HG02610 (cell line): ENCODE measurements at regions not wholly inside any gene's neighbourhood (a gene's known extent, or its start where the extent isn't known, plus 50 kb on each side); places are given as distances from the start of the nearest gene placed in this dataset.
"Not testable (repeated sequence)": the region's sequence is repeated elsewhere in the genome, so short reads cannot be mapped to it uniquely, and the experiment has no call there.

Source experiments
- ATAC-seq: cut with Tn5 transposase; IDR thresholded peaks from one replicate; pipeline ENCODE4 v1.9.1; 2021; ENCODE audit warnings: mild to moderate bottlenecking, moderate library complexity; ENCODE audit not compliant: unreplicated experiment

DNA sequence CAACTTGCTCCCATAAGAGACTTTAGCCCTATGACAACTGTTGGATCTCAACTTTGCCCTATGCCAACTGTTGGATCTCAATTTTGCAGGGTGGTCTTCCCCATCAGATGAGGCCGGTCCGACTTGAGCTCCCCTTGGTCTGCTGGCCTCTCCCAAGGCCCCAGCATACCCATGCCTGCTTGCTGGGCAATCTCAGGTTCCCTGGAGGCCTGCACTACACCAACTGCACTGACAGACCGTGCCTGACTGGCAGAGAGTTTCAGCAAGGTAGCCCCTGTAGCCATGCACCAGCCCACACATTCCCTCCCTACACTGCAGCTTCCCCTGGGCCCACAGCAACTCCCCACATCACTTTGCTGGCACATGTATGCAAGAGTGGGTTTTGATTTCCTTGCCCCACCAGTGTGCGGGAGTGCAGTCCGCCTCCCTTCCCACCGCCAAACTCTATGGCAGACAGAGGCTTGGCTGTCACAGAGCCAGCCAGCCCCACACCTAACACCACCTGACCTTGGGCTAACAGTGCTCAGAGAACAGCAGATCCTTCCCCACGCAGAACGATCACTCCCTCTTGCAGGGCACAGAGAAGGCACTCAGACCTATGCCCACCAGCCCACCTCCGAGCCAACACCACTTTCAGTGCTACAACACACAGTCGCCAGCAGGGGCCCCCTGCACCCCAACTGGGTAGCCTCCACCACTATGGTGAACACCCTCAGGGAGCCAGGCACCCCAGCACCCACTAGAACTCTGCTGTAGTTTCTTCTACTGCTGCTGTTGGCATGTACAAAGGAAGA is 279.9 kb upstream of the COX7C start:
- ATAC-seq, result no peak

DNA sequence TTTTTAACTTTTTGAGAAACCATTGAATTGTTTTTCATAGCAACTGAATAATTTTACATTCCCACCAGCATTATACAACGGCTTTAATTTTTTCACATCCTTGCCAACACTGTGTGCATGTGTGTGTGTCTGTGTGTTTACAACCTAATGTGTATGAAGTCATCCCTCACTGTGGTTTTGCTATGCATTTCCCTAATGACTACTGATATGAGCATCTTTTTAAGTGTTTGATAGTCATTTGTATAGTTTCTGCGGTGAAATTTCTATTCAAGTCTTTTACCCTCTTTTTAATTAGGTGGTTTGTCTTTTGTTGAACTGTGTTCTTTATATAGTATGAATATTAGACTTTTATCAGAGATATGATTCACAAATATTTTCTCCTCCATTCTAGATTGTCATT is 263.1 kb upstream of the COX7C start:
- ATAC-seq, result peak; percentile 84

DNA sequence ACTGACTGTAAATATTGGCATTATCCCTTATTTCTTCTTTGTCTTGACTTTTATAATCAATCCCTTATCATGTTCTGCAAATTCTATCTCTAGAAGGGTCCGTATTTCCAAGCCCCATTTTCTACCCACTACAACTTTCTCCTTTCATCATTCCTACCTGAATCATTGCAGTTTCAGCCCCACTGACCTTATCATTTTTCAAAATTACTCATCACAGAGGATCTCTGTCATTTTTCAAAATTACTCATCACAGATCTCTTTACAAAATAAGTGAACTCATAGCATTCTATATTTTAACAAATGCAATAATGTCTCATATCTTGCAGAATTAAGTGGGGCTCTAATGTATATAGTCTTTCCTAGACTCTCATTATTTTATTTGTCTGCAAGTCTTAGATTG is 256.9 kb upstream of the COX7C start:
- ATAC-seq, result peak; percentile 59

DNA sequence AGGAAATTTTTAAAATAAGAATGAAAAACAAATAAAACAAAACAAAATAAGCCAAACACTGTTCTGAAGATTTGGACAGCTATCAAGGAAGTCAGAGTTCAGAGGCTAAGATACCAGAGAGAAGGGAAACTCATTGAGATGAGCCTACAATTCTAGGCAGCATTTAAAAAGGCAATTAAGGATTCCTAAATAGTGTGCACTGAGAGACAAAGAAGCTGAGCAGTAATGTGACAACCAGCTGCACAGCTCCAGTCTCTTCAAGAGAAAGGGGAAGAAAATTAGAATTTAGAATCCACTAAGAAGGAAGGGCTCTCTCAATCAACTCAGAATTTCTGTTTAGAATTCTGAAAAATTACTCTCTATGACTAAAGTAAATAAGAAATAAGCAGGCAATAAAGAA is 246.7 kb upstream of the COX7C start:
- no peak for ATAC-seq

DNA sequence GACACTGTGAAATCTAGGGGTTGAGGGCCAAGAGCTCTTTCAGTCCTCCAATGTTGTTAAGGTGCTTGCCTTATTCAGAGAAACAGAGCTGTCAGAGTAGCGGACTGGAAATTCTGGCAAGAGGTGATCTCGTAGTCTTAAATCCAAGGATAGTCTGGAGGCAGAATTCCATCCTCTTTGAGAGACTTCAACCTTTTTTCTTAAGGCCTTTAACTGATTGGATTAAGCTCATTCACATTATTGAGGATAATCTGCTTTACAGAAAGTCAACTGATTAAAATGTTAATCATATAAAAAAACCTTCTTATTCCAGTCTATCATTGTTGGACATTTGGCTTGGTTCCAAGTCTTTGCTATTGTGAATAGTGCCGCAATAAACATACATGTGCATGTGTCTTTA is 243.1 kb upstream of the COX7C start:
- no peak for ATAC-seq

DNA sequence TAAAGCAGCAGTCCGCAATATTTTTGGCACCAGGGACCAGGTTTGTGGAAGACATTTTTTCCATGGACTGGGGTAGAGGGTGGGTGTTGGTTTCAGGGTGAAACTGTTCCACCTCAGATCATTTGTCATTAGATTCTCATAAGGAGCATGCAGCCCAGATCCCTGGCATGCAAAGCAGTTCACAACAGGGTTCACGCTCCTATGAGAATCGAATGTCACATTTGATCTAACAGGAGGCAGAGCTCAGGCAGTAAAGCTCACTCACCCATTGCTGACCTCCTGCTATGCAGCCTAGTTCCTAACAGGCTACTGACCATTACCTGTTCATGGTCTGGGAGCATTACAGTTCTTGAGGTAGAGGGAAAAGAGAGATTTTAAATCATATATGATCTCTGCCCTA is 241.5 kb upstream of the COX7C start:
- no peak for ATAC-seq

DNA sequence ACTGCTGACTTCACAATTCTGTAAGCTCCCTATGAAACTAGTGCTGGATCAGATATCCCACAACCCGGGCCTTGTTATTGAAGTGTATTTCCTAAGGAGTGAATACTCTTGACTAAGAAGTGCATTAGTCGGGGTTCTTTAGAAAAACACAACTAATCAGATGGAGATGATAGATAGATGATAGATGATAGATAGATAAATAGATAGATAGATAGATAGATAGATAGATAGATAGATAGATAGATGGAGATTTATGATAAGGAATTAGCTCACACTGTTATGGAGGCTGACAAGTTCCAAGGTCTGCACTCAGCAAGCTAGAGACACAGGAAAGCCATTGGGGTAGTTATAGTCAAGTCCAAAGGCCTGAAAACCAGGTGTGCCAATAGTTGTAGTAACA is 214.6 kb upstream of the COX7C start:
- ATAC-seq, result no peak

DNA sequence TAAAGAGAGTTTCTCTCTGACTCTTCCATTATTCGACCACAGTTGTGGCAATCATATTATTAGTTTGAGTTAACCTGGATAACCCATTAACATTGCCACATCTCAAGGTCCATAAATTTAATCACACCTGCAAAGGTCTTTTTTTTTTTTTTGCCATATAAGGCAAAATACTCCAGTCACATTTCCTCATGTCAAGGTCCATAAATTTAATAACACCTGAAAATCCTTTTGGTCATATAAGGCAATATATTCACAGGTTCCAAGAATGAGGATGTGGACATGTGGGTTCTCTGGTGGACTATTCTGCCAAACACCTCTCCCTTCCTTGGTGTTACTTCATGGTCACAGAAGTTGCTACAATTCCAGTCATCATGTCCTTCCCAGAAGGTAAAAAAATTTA is 213.5 kb upstream of the COX7C start:
- ATAC-seq, result no peak

DNA sequence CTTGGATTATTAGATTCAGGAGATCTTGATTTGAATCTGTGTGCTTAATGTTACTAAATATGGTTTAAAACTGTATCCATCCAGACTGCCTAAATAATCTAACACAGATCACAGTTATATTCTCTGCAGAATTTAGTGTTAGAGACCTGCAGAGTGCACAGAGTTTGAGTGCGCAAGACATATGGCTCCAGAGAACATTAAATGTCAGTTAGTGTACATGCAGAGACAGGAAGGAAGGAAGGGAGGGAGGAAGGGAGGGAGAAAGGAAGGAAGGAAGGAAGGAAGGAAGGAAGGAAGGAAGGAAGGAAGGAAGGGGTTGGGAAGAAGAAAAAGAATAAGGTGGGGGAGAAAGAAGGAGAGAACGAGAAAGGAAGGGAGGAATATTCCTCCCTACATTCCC is 210.0 kb upstream of the COX7C start:
- ATAC-seq, result no peak

DNA sequence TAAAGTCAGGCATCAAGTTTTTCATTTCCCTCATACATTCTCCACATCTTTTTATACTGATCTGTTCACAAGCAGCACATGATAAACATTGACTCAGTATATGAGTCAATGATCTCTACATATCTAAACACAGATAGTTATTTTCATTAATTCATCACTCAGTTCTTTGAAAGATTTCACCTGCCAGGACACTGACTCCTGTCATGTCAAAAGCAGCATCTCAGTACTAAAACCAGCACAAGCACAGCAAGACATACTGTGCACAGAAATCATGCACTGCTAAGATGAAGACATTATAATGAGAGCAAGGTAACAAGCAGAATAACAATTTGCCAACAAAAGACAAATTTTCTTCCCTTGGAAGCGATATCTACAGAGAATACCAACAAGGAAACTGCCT is 206.1 kb upstream of the COX7C start:
- ATAC-seq, result no peak

DNA sequence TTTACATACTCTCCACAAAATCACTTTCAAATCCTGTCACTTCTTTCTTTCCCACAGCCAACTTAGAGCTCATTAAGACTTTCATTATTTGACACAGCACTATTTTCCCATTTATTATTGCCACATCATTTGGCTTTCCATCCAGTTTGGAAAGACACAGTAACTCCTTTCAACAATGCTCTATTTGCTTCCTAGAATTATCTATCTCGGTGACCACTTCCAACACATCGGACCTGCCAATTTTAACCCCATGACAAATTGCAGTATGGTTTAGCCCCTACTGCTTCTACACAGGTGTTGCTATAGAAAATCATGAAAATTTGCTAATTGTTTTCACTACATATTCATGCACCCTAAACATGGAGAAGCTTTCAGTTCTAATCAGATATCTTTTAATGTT is 190.6 kb upstream of the COX7C start:
- no peak for ATAC-seq

DNA sequence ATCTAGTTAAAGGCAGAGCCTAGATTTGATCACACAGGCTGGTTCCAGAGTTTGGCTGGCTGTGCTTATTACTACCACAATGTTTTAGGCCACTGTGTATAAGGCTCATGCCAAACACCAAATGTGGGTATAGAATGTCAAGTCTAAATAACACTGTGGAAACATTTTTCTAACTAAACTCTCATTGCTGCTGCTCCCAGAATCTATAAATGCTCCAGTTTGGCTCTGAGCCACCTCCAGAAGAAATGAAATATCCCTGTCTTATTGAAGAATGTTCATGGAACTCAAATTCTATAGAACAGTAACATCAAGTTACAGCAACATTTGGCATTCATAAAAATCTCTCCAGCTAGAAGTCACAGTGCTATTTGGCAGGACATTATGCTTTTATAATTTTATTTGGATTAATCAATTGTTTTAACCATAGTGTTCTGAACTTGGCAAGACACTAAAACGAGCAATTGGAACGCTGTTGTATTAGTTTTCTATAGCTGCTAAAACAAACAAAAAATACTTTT is 178.1 kb upstream of the COX7C start:
- no peak for ATAC-seq

DNA sequence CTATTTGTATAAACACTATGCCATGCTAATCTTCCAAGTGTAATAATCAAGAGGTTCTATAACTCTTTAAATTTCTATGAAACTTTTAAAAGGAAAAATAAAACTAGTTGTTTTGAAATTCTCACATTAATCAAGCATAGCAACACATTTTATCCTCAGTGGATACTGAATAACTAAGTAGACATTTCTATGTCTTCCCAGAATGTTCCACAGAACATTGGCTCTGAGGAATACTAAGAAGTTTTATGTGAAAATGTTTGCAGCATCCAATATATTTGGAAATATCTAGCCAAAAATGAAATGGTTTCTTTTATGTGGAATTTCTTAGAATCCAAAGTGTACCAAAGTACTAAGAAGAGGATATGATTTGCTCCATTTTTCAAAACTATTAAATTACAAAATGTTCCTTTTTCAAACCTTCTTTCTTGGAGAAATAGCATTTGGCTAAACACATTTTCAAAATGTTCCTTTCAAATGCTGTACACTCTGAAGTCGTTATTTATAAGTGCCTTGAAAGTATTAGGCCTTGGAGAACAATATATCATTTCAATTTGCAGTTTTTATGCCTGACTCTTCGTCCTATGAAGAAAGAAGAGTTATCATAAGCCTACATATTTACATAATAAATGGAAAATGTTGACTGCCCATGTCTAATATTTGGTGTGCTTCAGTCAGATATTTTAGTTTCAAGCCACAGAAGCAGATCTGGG is 175.6 kb upstream of the COX7C start:
- no peak for ATAC-seq

DNA sequence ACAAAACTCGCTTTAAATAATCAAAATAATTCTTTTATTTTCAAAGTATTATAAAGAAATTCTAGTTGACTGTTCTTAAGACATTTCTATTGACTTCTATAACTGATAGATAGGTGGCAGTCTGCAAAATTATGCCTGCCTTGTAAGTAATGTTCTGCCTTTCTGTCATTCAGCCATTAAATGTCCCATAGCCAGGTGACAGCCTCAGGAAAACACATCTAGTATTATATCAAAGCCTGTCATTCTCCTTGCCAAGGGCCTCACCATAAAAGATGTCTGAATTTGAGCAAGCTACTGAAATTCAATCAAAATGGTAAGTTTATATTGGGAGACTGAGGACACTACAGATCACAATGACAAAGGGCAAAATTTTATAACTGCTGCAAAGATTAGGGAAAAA is 170.4 kb upstream of the COX7C start:
- ATAC-seq, result no peak

DNA sequence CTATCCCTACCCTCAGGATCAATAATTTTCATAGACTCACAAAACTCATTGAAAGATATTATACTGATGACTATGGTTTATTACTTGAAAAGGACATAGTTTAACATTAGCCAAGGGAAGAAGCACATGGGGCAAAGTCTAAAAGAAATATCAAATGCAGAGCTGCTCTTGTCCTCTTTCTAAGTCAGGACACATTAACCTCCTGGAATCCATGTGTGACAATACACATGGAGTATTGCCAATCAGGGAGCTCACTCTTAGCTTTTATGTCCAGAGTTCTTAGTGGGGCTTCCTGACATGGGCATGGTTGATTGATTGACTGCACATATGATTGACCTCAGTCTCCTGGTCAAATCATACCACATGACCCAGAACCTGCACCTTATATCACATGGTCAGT is 165.5 kb upstream of the COX7C start:
- no peak for ATAC-seq

DNA sequence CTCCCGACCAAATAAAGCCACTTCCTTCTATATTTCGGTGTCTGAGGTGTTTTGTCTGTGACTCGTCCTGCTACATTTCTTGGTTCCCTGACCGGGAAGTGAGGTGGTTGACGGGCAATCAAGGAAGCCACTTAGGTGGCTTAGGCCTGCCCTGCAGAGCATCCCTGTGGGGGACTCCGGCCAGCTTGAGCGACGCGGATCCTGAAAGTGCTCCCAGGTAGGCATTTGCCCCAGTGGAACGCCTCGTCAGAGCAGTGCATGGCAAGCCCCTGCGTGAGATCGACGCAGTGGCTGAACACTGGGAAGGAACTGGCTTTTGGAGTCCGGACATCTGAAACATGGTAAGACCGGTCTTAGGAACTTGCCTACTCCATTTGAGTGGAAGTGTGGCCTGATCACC is 157.2 kb upstream of the COX7C start:
- ATAC-seq, result no peak

DNA sequence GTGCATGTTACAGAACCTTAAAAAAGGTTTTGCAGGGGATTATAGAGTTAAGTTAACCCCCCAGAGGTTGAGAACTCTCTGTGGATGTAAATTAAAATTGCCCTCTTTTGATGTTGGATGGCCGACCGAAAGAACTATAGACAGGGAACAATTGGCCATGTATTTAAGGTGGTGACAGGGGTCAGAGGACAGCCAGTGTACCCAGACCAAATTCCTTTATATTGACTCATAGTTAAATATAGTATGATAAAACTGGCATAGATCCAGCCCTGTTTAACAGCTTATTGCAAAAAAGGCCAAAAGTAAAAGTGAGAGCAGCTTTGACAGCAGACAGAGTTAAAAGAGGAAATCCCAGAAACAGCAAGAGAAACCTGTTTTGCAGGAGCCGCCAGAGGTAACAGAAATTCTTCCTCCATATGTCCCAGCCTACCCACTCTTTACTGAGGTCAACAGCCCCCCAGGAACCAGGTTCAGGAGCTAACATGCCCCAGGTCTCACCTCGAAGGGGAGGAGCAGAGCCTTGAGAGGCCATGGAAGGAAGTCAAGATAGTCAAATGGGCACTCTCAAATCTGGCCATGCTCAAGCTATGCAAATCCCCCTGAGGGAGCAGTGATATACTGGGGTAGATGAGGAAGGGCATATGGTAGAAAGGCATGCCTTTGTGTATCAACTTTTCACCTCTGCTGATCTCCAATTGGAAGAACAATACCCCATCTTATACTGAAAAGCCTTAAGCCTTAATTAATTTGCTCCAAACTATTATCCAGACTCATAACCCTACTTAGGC is 156.4 kb upstream of the COX7C start:
- ATAC-seq, result no peak

DNA sequence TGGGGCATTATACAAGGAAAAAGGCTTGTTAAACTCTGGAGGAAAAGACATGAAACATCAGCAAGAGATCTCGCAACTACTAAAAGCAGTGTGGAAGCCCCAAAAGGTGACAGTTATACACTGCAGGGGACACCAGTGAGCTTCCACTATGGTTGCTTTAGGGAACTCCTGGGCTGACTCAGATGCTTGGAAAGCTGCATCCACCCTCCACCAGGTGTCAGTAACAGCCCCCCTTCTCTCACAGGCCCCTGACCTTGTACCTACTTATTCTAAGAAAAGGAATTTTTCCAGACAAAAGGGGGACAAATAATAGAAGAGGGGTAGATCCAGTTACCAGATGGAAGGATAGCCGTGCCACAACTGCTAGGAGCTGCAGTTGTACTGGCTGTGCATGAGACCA is 154.4 kb upstream of the COX7C start:
- ATAC-seq, result no peak

DNA sequence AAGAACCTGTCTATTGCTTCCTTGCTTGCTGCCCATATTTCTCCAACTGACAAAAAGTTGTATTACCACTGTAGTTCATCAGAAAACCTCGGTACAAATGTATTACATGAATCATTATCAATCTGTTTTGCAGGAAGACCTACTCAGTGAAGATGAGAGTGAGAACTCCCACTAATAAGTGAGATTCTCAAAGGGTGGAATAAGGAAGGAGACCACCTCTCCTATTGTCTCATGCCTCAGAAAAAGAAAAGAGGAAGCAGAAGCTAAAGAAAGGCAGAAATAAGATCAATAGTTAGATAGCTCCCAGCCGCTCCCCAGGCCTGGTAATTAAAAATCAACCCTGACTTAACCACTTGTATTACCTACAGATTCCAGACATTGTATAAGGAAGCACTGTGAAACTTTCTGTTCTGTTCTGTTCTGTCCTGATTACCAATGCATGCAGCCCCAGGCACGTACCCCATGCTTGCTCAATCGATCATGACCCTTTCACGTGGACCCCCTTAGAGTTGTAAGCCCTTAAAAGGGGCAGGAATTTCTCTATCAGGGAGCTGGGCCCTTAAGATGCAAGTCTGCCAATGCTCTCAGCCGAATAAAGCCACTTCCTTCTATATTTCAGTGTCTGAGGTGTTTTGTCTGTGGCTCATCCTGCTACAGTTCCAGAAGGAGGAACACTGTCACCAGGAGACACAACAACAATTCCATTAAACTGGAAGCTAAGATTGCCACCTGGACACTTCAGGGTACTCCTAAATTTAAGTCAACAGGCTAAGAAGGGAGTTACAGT is 152.5 kb upstream of the COX7C start:
- no peak for ATAC-seq

DNA sequence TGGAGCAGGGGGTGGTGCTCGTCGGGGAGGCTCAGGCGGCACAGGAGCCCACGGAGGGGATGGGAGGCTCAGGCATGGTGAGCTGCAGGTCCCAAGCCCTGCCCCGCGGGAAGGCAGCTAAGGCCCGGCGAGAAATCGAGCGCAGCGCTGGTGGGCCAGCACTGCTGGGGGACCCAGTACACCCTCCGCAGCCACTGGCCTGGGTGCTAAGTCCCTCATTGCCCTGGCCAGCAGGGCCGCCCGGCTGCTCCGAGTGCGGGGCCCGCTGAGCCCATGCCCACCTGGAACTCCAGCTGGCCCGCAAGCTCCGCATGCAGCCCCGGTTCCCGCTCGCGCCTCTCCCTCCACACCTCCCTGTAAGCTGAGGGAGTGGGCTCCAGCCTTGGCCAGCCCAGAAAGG is 151.0 kb upstream of the COX7C start:
- not testable (repeated sequence) for ATAC-seq

DNA sequence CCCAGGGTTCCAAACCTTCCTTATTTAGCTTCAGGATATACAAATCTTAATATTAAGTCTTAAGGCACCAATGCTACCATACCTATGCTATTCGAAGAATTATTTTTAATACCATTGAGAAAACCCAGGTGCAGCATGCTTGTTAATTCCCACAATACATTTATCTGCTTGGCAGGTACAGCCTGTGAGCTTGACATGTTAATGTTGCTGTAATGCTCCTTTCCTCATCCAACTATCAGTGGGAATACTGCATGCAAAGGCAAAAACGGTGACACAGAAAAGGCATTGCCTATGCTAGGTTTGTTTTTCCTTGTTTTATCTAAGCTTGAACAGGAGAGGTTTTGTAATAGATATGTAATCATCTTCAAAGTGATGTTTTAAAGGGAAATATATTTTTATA is 135.7 kb upstream of the COX7C start:
- ATAC-seq, result no peak
